ENCODE measurements at regions not wholly inside any gene's neighbourhood (a gene's known extent, or its start where the extent isn't known, plus 50 kb on each side); places are given as distances from the start of the nearest gene placed in this dataset.

GRCh38 chr15:94107652-94108051 lies 123.7 kb upstream of the MCTP2 start:
- no peak overlapping the region for H3K4me3 ChIP-seq (ENCODE audit: low read length in 3 of 3)
- H3K9me3 ChIP-seq (ENCODE audit: control insufficient read depth in 3 of 3, low read length in 3 of 3), result peaks cover 0 to 3% (median 0%) of the 10 kb centered on the region in 3 donors
- H3K27ac ChIP-seq (ENCODE audit: low read depth, low read length), result no peak overlapping the region
- H3K36me3 ChIP-seq (ENCODE audit: control insufficient read depth in 3 of 3, insufficient read depth in 3 of 3, low read length in 3 of 3), result no peaks in the 10 kb centered on the region
- no peak overlapping the region for H3K9ac ChIP-seq (ENCODE audit: low read depth in 1 of 3, low read length in 3 of 3)
- no peaks in the 10 kb centered on the region for H3K4me1 ChIP-seq (ENCODE audit: control insufficient read depth in 3 of 3, insufficient read depth in 3 of 3, low read length in 3 of 3)
- H3K27me3 ChIP-seq (ENCODE audit: control insufficient read depth in 3 of 3, insufficient read depth in 3 of 3, low read length in 3 of 3), result no peaks in the 10 kb centered on the region

- peaks cover 0 to 3% (median 0%) of the 10 kb centered on the region in 3 donors for H3K9me3 ChIP-seq (ENCODE audit: control insufficient read depth in 3 of 3, low read length in 3 of 3)
- no peaks in the 10 kb centered on the region for H3K27me3 ChIP-seq (ENCODE audit: control insufficient read depth in 3 of 3, insufficient read depth in 3 of 3, low read length in 3 of 3)
- H3K9ac ChIP-seq (ENCODE audit: low read depth in 1 of 3, low read length in 3 of 3), result no peak overlapping the region
- H3K36me3 ChIP-seq (ENCODE audit: control insufficient read depth in 3 of 3, insufficient read depth in 3 of 3, low read length in 3 of 3), result no peaks in the 10 kb centered on the region
- no peaks in the 10 kb centered on the region for H3K4me1 ChIP-seq (ENCODE audit: control insufficient read depth in 3 of 3, insufficient read depth in 3 of 3, low read length in 3 of 3)
- no peak overlapping the region for H3K27ac ChIP-seq (ENCODE audit: low read depth, low read length)
- H3K4me3 ChIP-seq (ENCODE audit: low read length in 3 of 3), result no peak overlapping the region
These were observed 125.6 kb upstream of the MCTP2 start for GRCh38 chr15:94105760-94106159.

- Histone ChIP-seq H3K27ac (ENCODE audit: low read depth, low read length) (no peak overlapping the region), H3K9ac (ENCODE audit: low read depth in 1 of 3, low read length in 3 of 3) (no peak overlapping the region), H3K4me1 (ENCODE audit: control insufficient read depth in 3 of 3, insufficient read depth in 3 of 3, low read length in 3 of 3) (no peaks in the 10 kb centered on the region), H3K9me3 (ENCODE audit: control insufficient read depth in 3 of 3, low read length in 3 of 3) (peaks cover 0 to 3% (median 0%) of the 10 kb centered on the region in 3 donors), H3K36me3 (ENCODE audit: control insufficient read depth in 3 of 3, insufficient read depth in 3 of 3, low read length in 3 of 3) (no peaks in the 10 kb centered on the region), H3K27me3 (ENCODE audit: control insufficient read depth in 3 of 3, insufficient read depth in 3 of 3, low read length in 3 of 3) (no peaks in the 10 kb centered on the region), H3K4me3 (ENCODE audit: low read length in 3 of 3) (no peak overlapping the region)
These were observed 130.5 kb upstream of the MCTP2 start for GRCh38 chr15:94100863-94101262.

- no peak overlapping the region for H3K4me3 ChIP-seq (ENCODE audit: low read length in 3 of 3)
- no peak overlapping the region for H3K27ac ChIP-seq (ENCODE audit: low read depth, low read length)
- H3K4me1 ChIP-seq (ENCODE audit: control insufficient read depth in 3 of 3, insufficient read depth in 3 of 3, low read length in 3 of 3), result no peaks in the 10 kb centered on the region
These were observed 131.8 kb upstream of the MCTP2 start for GRCh38 chr15:94099574-94099960.

GRCh38 chr15:94098921-94099573 lies 132.3 kb upstream of the MCTP2 start:
- no peak overlapping the region for H3K9ac ChIP-seq (ENCODE audit: low read depth in 1 of 3, low read length in 3 of 3)
- no peak overlapping the region for H3K27ac ChIP-seq (ENCODE audit: low read depth, low read length)
- H3K9me3 ChIP-seq (ENCODE audit: control insufficient read depth in 3 of 3, low read length in 3 of 3), result peaks cover 0 to 1% (median 0%) of the 10 kb centered on the region in 3 donors
- H3K4me1 ChIP-seq (ENCODE audit: control insufficient read depth in 3 of 3, insufficient read depth in 3 of 3, low read length in 3 of 3), result no peaks in the 10 kb centered on the region
- no peaks in the 10 kb centered on the region for H3K27me3 ChIP-seq (ENCODE audit: control insufficient read depth in 3 of 3, insufficient read depth in 3 of 3, low read length in 3 of 3)
- no peak overlapping the region for H3K4me3 ChIP-seq (ENCODE audit: low read length in 3 of 3)
- no peaks in the 10 kb centered on the region for H3K36me3 ChIP-seq (ENCODE audit: control insufficient read depth in 3 of 3, insufficient read depth in 3 of 3, low read length in 3 of 3)

More at GRCh38 chr15:94099574-94099960, 131.8 kb upstream of the MCTP2 start:
- Histone ChIP-seq H3K36me3 (ENCODE audit: control insufficient read depth in 3 of 3, insufficient read depth in 3 of 3, low read length in 3 of 3) (no peaks in the 10 kb centered on the region), H3K27me3 (ENCODE audit: control insufficient read depth in 3 of 3, insufficient read depth in 3 of 3, low read length in 3 of 3) (no peaks in the 10 kb centered on the region), H3K9ac (ENCODE audit: low read depth in 1 of 3, low read length in 3 of 3) (no peak overlapping the region), H3K9me3 (ENCODE audit: control insufficient read depth in 3 of 3, low read length in 3 of 3) (peaks cover 0 to 3% (median 0%) of the 10 kb centered on the region in 3 donors)

- Histone ChIP-seq H3K27ac (ENCODE audit: low read depth, low read length) (no peak overlapping the region), H3K36me3 (ENCODE audit: control insufficient read depth in 3 of 3, insufficient read depth in 3 of 3, low read length in 3 of 3) (no peaks in the 10 kb centered on the region), H3K9ac (ENCODE audit: low read depth in 1 of 3, low read length in 3 of 3) (no peak overlapping the region), H3K27me3 (ENCODE audit: control insufficient read depth in 3 of 3, insufficient read depth in 3 of 3, low read length in 3 of 3) (no peaks in the 10 kb centered on the region), H3K4me1 (ENCODE audit: control insufficient read depth in 3 of 3, insufficient read depth in 3 of 3, low read length in 3 of 3) (no peaks in the 10 kb centered on the region), H3K9me3 (ENCODE audit: control insufficient read depth in 3 of 3, low read length in 3 of 3) (no peaks in the 10 kb centered on the region), H3K4me3 (ENCODE audit: low read length in 3 of 3) (no peak overlapping the region)
These were observed 133.8 kb upstream of the MCTP2 start for GRCh38 chr15:94097552-94097951.

- Histone ChIP-seq H3K9ac (ENCODE audit: low read depth in 1 of 3, low read length in 3 of 3) (no peak overlapping the region), H3K4me1 (ENCODE audit: control insufficient read depth in 3 of 3, insufficient read depth in 3 of 3, low read length in 3 of 3) (no peaks in the 10 kb centered on the region), H3K9me3 (ENCODE audit: control insufficient read depth in 3 of 3, low read length in 3 of 3) (no peaks in the 10 kb centered on the region), H3K4me3 (ENCODE audit: low read length in 3 of 3) (no peak overlapping the region), H3K36me3 (ENCODE audit: control insufficient read depth in 3 of 3, insufficient read depth in 3 of 3, low read length in 3 of 3) (no peaks in the 10 kb centered on the region), H3K27ac (ENCODE audit: low read depth, low read length) (no peak overlapping the region), H3K27me3 (ENCODE audit: control insufficient read depth in 3 of 3, insufficient read depth in 3 of 3, low read length in 3 of 3) (no peaks in the 10 kb centered on the region)
These were observed 137.1 kb upstream of the MCTP2 start for GRCh38 chr15:94094310-94094709.

GRCh38 chr15:94086341-94086740 lies 145.0 kb upstream of the MCTP2 start:
- peaks cover 0 to 3% (median 0%) of the 10 kb centered on the region in 3 donors for H3K27me3 ChIP-seq (ENCODE audit: control insufficient read depth in 3 of 3, insufficient read depth in 3 of 3, low read length in 3 of 3)
- no peaks in the 10 kb centered on the region for H3K36me3 ChIP-seq (ENCODE audit: control insufficient read depth in 3 of 3, insufficient read depth in 3 of 3, low read length in 3 of 3)
- no peaks in the 10 kb centered on the region for H3K4me1 ChIP-seq (ENCODE audit: control insufficient read depth in 3 of 3, insufficient read depth in 3 of 3, low read length in 3 of 3)
- H3K9ac ChIP-seq (ENCODE audit: low read depth in 1 of 3, low read length in 3 of 3), result no peak overlapping the region
- no peaks in the 10 kb centered on the region for H3K9me3 ChIP-seq (ENCODE audit: control insufficient read depth in 3 of 3, low read length in 3 of 3)
- no peak overlapping the region for H3K27ac ChIP-seq (ENCODE audit: low read depth, low read length)
- H3K4me3 ChIP-seq (ENCODE audit: low read length in 3 of 3), result no peak overlapping the region

- Histone ChIP-seq H3K4me3 (ENCODE audit: low read length in 3 of 3) (no peak overlapping the region), H3K36me3 (ENCODE audit: control insufficient read depth in 3 of 3, insufficient read depth in 3 of 3, low read length in 3 of 3) (no peaks in the 10 kb centered on the region), H3K4me1 (ENCODE audit: control insufficient read depth in 3 of 3, insufficient read depth in 3 of 3, low read length in 3 of 3) (no peaks in the 10 kb centered on the region), H3K9ac (ENCODE audit: low read depth in 1 of 3, low read length in 3 of 3) (no peak overlapping the region), H3K27ac (ENCODE audit: low read depth, low read length) (no peak overlapping the region), H3K9me3 (ENCODE audit: control insufficient read depth in 3 of 3, low read length in 3 of 3) (no peaks in the 10 kb centered on the region), H3K27me3 (ENCODE audit: control insufficient read depth in 3 of 3, insufficient read depth in 3 of 3, low read length in 3 of 3) (peaks cover 0 to 3% (median 0%) of the 10 kb centered on the region in 3 donors)
These were observed 147.8 kb upstream of the MCTP2 start for GRCh38 chr15:94083467-94084052.

- Histone ChIP-seq H3K9ac (ENCODE audit: low read depth in 1 of 3, low read length in 3 of 3) (no peak overlapping the region), H3K36me3 (ENCODE audit: control insufficient read depth in 3 of 3, insufficient read depth in 3 of 3, low read length in 3 of 3) (no peaks in the 10 kb centered on the region), H3K27ac (ENCODE audit: low read depth, low read length) (no peak overlapping the region), H3K4me1 (ENCODE audit: control insufficient read depth in 3 of 3, insufficient read depth in 3 of 3, low read length in 3 of 3) (no peaks in the 10 kb centered on the region), H3K4me3 (ENCODE audit: low read length in 3 of 3) (no peak overlapping the region), H3K27me3 (ENCODE audit: control insufficient read depth in 3 of 3, insufficient read depth in 3 of 3, low read length in 3 of 3) (peaks cover 0 to 3% (median 0%) of the 10 kb centered on the region in 3 donors), H3K9me3 (ENCODE audit: control insufficient read depth in 3 of 3, low read length in 3 of 3) (no peaks in the 10 kb centered on the region)
These were observed 149.5 kb upstream of the MCTP2 start for GRCh38 chr15:94081829-94082228.

All from skeletal muscle tissue (tissue), 3 donors.